ENCODE measurements at regions not wholly inside any gene's neighbourhood (a gene's known extent, or its start where the extent isn't known, plus 50 kb on each side); places are given as distances from the start of the nearest gene placed in this dataset.

GRCh38 chr6:88456221-88456859 is 290.2 kb upstream of the CNR1 start:
- TF ChIP-seq CTCF (IDR thresholded peaks at IDR 0.05; ENCODE audit: insufficient read depth, low read length) (no peak), REST (IDR thresholded peaks at IDR 0.05; ENCODE audit: insufficient replicate concordance, low read depth) (no peak), POLR2AphosphoS5 (IDR thresholded peaks at IDR 0.05; ENCODE audit: low read depth) (no peak)
